BLaER1 treated with 17β-estradiol and CSF1 and Interleukin-3, amounts not matched to agents 10 nM and 100 nM (cell line): ENCODE measurements at regions not wholly inside any gene's neighbourhood (a gene's known extent, or its start where the extent isn't known, plus 50 kb on each side); places are given as distances from the start of the nearest gene placed in this dataset.

Source experiments
- H3K27ac ChIP-seq, 11 experiments: shearing (Covaris generic); formaldehyde crosslinking; 2 replicates each; pipeline ENCODE4 v1.8.1; 2022
- H3K27me3 ChIP-seq, 11 experiments: shearing (Covaris generic); formaldehyde crosslinking; 2 replicates each; pipeline ENCODE4 v1.8.1; 2022
- H3K36me3 ChIP-seq, 11 experiments: shearing (Covaris generic); formaldehyde crosslinking; 2 replicates each; pipeline ENCODE4 v1.8.1; 2022
- H3K4me1 ChIP-seq, 10 experiments: shearing (Covaris generic); formaldehyde crosslinking; 2 replicates each; pipeline ENCODE4 v1.8.1; 2022
- H3K4me2 ChIP-seq, 11 experiments: shearing (Covaris generic); formaldehyde crosslinking; 2 replicates each; pipeline ENCODE4 v1.8.1; 2022
- H3K4me3 ChIP-seq, 10 experiments: shearing (Covaris generic); formaldehyde crosslinking; 2 replicates each; pipeline ENCODE4 v1.8.1; 2022
- H3K9ac ChIP-seq, 11 experiments: shearing (Covaris generic); formaldehyde crosslinking; 2 replicates each; pipeline ENCODE4 v1.8.1; 2022
- H3K9me3 ChIP-seq, 11 experiments: shearing (Covaris generic); formaldehyde crosslinking; replicated peaks in 1 of 11; 2 replicates each; pipeline ENCODE4 v1.8.1; 2022
- H4K20me1 ChIP-seq, 11 experiments: shearing (Covaris generic); formaldehyde crosslinking; 2 replicates each; pipeline ENCODE4 v1.8.1; 2022
- Cebpa-rat ChIP-seq, 11 experiments: shearing (Covaris generic); IDR thresholded peaks; 2 replicates each; pipeline ENCODE4 v1.8.1; 2022

DNA sequence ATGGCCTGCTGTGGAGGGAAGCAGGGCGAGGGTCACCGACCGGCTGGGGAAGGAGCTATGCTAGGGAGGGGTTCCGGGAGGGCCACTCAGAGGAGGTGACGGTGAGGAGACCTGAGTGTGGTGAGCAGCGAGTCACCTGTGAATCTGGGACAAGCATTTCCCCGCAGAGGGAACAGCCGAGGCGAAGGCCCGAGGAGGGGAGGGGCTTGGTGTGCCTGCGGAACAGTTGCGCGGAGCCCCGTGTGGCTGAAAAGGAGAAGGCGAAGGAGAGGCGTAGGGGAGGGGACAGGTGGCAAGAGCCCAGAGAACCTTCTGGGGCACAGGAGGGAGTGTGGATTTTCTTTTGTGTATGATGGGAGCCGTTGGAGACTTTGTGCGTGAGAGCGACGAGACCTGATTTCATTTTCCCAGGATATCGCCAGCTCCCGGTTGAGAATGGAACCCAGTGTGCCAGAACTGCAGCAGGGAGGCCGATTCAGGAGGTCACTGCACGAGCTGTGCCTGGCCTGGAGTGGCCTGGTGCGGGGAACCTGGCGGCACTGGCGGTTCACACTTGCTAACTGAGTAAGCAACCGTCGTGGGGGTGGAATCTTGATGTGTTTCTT lies 117.7 kb upstream of the ZNF507 start:
- Histone ChIP-seq H3K27me3 (peaks cover 0 to 22% (median 7%) of the 10 kb centered on the region in 11 experiments; a peak in 13 of 22 replicates), H3K4me3 (no peak overlapping the region), H3K4me2 (no peak overlapping the region), H4K20me1 (peaks cover 0 to 7% (median 0%) of the 10 kb centered on the region in 11 experiments; a peak in 1 of 22 replicates), H3K4me1 (peaks cover 12 to 16% (median 15%) of the 10 kb centered on the region in 10 experiments; a peak in 19 of 20 replicates), H3K36me3 (no peaks in the 10 kb centered on the region), H3K9me3 (no peaks in the 10 kb centered on the region), H3K9ac (no peak overlapping the region), H3K27ac (no peak overlapping the region)
- no peak for TF ChIP-seq Cebpa-rat (IDR thresholded peaks at IDR 0.05)

DNA sequence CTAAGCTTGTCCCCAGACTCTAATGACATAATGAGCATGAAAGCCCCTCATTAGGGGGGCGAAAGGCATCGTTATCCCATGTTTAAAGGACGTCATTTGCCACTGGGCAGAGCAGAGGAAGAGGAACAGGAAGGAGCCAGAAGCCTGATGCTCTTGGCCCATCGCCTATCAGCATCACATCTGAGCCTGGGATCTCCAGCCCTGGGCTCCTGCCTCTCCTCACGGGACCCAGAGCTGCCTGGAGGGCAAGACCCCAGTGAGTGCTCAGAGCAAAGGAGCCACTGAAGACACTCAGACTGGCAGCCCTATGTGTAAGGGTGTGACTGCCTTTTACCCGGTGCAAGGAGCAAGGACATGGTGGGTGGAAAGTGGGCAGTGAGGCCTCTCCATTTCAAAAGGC lies 115.0 kb upstream of the ZNF507 start:
- Histone ChIP-seq H3K27me3 (0 out of 22 replicates have a peak, but pooled peaks cover 0 to 3% (median 0%) of the 10 kb centered on the region in 11 experiments), H3K9ac (no peak overlapping the region), H4K20me1 (0 out of 22 replicates have a peak, but pooled peaks cover 0 to 7% (median 0%) of the 10 kb centered on the region in 11 experiments), H3K36me3 (no peaks in the 10 kb centered on the region), H3K4me3 (no peak overlapping the region), H3K4me2 (no peak overlapping the region), H3K27ac (no peak overlapping the region), H3K4me1 (no peaks in the 10 kb centered on the region), H3K9me3 (no peaks in the 10 kb centered on the region)
- TF ChIP-seq Cebpa-rat (IDR thresholded peaks at IDR 0.05) = no peak

DNA sequence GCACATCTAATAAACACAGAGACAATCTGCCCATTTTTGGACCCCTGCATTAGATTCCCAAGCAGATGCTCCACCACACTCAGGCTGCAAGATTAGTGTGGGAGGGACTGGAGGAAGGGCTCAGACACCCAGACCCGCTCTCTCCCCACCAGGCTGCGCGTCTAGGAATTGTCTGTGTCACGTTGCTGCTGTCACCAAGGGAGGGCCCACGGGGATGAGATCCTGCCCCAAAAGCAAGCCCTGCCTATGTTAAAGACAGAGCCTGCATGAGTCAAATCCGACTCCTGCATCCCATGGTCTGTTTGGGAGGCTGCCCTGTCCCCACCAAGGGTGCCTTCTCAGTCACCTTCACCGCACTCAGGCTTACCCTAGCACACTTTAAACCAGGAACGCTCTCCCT lies 114.4 kb upstream of the ZNF507 start:
- H3K4me1 ChIP-seq = no peaks in the 10 kb centered on the region
- H3K36me3 ChIP-seq = no peaks in the 10 kb centered on the region
- no peak for TF ChIP-seq Cebpa-rat (IDR thresholded peaks at IDR 0.05)
- no peak overlapping the region for H3K4me2 ChIP-seq
- 0 out of 22 replicates have a peak, but pooled peaks cover 0 to 7% (median 0%) of the 10 kb centered on the region in 11 experiments for H4K20me1 ChIP-seq
- H3K27me3 ChIP-seq = no peaks in the 10 kb centered on the region
- H3K9me3 ChIP-seq = no peaks in the 10 kb centered on the region
- no peak overlapping the region for H3K27ac ChIP-seq
- H3K9ac ChIP-seq = no peak overlapping the region
- H3K4me3 ChIP-seq = no peak overlapping the region

DNA sequence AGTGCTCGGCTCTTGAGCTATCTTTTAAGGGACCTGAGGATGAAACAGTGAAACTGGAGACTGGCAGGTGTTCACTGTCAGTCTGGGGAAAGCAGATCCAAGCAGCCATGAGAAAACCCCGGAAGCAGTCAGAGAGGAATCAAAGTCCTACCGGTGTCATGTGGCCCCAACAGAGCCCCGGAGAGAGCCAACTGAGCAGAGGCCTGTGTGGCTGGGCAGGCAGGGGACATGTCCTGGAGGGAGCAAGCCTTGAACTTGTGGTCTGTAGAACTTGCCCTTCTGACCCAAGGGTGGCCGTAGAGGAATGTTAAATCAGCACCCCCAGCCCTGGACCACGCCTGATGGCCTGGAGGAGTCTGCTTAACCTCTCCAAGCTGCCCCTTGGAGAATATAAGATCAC lies 113.7 kb upstream of the ZNF507 start:
- Histone ChIP-seq H3K4me1 (no peaks in the 10 kb centered on the region), H3K4me3 (no peak overlapping the region)

DNA sequence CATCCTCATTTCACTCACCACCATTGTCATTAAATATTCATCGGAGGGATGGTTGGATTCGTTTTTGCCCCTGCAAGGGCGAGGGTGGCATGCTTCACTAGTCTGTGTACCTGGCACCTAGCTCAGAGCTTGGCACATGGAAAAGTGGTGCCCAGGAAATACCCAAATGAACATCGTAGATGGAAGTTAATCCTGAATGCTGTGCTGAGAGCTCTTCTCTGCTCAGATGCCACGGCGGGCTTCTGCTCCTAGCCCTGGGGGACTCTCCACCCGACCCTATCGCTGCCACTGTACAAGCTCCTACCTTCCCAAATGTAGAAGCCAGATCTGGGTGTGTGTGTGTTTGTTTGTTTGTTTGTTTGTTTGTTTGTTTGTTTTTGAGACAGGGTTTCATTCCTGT lies 113.0 kb upstream of the ZNF507 start:
- no peak for TF ChIP-seq Cebpa-rat (IDR thresholded peaks at IDR 0.05)
- no peak overlapping the region for H3K4me2 ChIP-seq
- no peaks in the 10 kb centered on the region for H3K9me3 ChIP-seq
- no peak overlapping the region for H3K9ac ChIP-seq
- H3K4me1 ChIP-seq = peaks cover 0 to under 1% (median 0%) of the 10 kb centered on the region in 10 experiments; a peak in 1 of 20 replicates
- H3K36me3 ChIP-seq = no peaks in the 10 kb centered on the region
- no peak overlapping the region for H3K4me3 ChIP-seq
- no peaks in the 10 kb centered on the region for H3K27me3 ChIP-seq
- no peak overlapping the region for H3K27ac ChIP-seq
- 0 out of 22 replicates have a peak, but pooled peaks cover 0 to 7% (median 0%) of the 10 kb centered on the region in 11 experiments for H4K20me1 ChIP-seq

More for the DNA sequence above, 113.7 kb upstream of the ZNF507 start:
- H3K9me3 ChIP-seq = no peaks in the 10 kb centered on the region
- H4K20me1 ChIP-seq = 0 out of 22 replicates have a peak, but pooled peaks cover 0 to 7% (median 0%) of the 10 kb centered on the region in 11 experiments
- no peak overlapping the region for H3K9ac ChIP-seq
- H3K4me2 ChIP-seq = no peak overlapping the region
- no peaks in the 10 kb centered on the region for H3K27me3 ChIP-seq
- H3K36me3 ChIP-seq = no peaks in the 10 kb centered on the region
- H3K27ac ChIP-seq = no peak overlapping the region
- no peak for TF ChIP-seq Cebpa-rat (IDR thresholded peaks at IDR 0.05)

DNA sequence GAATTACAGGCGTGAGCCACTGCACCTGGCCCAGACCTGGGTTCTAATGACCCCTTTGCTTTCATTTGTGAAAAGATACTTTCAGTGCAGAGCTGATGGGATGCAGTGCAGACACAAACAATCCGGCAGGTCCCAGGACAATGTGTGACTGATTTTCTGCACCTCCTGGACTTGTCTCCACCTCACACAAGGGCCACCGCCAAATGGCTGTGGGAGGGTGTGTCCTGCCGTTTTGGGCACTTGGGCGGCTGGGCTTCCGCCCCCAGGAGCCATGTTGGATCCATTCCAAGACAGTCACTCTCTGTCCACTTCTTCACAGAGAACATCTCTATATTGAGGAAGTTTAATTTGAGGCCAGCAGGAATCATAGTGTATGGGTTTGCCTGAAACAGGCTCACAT lies 112.3 kb upstream of the ZNF507 start:
- Histone ChIP-seq H3K27me3 (no peaks in the 10 kb centered on the region), H4K20me1 (0 out of 22 replicates have a peak, but pooled peaks cover 0 to 7% (median 0%) of the 10 kb centered on the region in 11 experiments), H3K9ac (no peak overlapping the region), H3K4me3 (no peak overlapping the region), H3K4me1 (peaks cover 0 to 6% (median 2%) of the 10 kb centered on the region in 10 experiments; a peak in 5 of 20 replicates), H3K9me3 (no peaks in the 10 kb centered on the region), H3K27ac (no peak overlapping the region), H3K4me2 (no peak overlapping the region), H3K36me3 (no peaks in the 10 kb centered on the region)
- TF ChIP-seq Cebpa-rat (IDR thresholded peaks at IDR 0.05) = no peak

DNA sequence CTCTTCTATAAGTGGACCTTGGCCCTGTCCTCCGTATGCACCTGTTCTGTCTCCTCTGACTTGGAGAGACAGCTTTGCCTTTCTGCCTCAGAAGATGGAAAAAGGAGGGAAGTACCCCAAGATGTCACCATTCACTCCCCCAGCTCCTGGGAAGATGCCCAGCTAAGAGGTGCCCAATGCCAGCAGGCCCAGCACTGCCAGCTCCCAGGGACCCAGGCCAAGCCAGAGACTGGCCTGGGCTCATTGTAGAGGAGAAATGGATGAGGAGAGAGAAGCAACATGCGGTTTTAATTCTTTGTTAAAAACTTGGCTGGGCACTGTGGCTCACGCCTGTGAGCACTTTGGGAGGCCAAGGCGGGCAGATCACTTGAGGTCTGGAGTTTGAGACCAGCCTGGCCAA lies 111.5 kb upstream of the ZNF507 start:
- 0 out of 22 replicates have a peak, but pooled peaks cover 0 to 7% (median 0%) of the 10 kb centered on the region in 11 experiments for H4K20me1 ChIP-seq
- H3K9me3 ChIP-seq = no peaks in the 10 kb centered on the region
- H3K4me2 ChIP-seq = no peak overlapping the region
- no peaks in the 10 kb centered on the region for H3K36me3 ChIP-seq
- H3K9ac ChIP-seq = no peak overlapping the region
- peaks cover 0 to 11% (median 2%) of the 10 kb centered on the region in 10 experiments; a peak in 6 of 20 replicates for H3K4me1 ChIP-seq
- no peak overlapping the region for H3K4me3 ChIP-seq
- no peak for TF ChIP-seq Cebpa-rat (IDR thresholded peaks at IDR 0.05)
- H3K27me3 ChIP-seq = no peaks in the 10 kb centered on the region
- no peak overlapping the region for H3K27ac ChIP-seq

DNA sequence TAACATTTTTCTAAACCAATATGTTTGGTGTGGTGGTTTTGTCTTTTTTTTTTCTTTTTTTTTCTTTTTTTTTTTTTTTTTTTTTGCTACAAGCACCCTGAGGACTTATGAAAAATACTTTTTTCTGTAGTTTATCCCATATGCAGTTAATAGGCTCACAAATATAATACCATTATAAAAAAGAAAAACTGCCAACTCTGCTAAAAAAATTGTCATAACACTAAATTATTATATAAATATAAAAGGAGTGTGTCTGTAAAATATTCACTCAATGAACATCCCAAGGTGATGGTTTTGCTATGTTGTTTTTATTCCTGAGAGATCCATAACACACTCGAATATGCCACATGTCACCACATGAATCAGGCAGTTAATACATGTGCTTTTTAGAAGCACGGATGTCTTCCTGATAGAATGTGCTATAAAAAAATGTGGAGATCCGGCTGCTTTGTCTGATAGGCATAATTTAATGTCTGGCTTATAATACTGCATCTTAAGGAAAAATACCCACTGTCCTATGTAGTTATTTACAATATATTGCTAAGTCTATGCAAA lies 110.7 kb upstream of the ZNF507 start:
- no peak for TF ChIP-seq Cebpa-rat (IDR thresholded peaks at IDR 0.05)
- Histone ChIP-seq H3K27me3 (no peaks in the 10 kb centered on the region), H3K4me2 (no peak overlapping the region)

DNA sequence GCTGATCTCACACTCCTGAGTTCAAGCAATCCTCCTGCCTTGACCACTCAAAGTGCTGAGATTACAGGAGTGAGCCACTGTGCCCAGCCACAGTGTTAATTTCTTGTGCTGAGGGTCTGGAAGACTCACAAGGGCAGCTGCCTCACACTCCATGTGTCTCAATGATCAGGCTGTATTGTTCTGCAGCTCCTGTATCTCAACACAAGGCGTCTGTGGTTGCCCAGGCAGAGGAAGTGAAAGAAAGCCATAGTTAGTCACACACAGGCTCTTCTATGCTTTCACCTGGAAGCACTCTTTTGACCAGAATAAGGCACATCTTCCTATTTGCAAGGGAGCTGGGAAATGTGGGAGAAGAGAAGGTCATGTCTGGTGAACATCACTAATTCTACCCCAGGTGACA lies 107.3 kb upstream of the ZNF507 start:
- no peaks in the 10 kb centered on the region for H3K9me3 ChIP-seq
- H4K20me1 ChIP-seq = no peaks in the 10 kb centered on the region
- no peak for TF ChIP-seq Cebpa-rat (IDR thresholded peaks at IDR 0.05)
- H3K4me1 ChIP-seq = peaks cover 0 to 11% (median 2%) of the 10 kb centered on the region in 10 experiments; a peak in 6 of 20 replicates
- no peaks in the 10 kb centered on the region for H3K27me3 ChIP-seq
- no peak overlapping the region for H3K9ac ChIP-seq
- H3K36me3 ChIP-seq = no peaks in the 10 kb centered on the region
- no peak overlapping the region for H3K4me3 ChIP-seq
- H3K4me2 ChIP-seq = no peak overlapping the region
- H3K27ac ChIP-seq = no peak overlapping the region

More for the DNA sequence above, 110.7 kb upstream of the ZNF507 start:
- Histone ChIP-seq H3K27ac (no peak overlapping the region), H3K4me1 (peaks cover 0 to 11% (median 2%) of the 10 kb centered on the region in 10 experiments; a peak in 6 of 20 replicates), H3K9me3 (no peaks in the 10 kb centered on the region), H3K4me3 (no peak overlapping the region), H3K9ac (no peak overlapping the region), H3K36me3 (no peaks in the 10 kb centered on the region), H4K20me1 (no peaks in the 10 kb centered on the region)
